ENCODE measurements at regions not wholly inside any gene's neighbourhood (a gene's known extent, or its start where the extent isn't known, plus 50 kb on each side); places are given as distances from the start of the nearest gene placed in this dataset.

DNA sequence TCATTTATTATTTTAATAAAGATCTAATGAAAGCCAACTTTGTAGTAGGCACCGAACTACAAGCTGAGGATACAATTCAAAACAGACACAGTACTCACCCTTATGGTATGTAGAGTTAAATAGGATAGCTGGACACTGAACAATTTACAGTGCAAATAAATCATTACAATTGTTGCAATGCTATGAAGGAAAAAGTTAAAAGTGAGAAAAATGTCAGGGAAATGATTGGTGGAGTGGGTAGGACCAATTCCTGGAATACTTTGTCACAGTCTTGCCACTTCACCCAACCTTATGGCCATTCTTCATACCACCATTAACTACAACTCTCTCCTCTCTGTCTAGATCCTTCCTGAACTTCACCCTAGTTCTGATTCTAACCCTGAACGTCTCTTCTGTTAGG, 70.1 kb upstream of the CCSER1 start:
- TF ChIP-seq, protein P1, sequence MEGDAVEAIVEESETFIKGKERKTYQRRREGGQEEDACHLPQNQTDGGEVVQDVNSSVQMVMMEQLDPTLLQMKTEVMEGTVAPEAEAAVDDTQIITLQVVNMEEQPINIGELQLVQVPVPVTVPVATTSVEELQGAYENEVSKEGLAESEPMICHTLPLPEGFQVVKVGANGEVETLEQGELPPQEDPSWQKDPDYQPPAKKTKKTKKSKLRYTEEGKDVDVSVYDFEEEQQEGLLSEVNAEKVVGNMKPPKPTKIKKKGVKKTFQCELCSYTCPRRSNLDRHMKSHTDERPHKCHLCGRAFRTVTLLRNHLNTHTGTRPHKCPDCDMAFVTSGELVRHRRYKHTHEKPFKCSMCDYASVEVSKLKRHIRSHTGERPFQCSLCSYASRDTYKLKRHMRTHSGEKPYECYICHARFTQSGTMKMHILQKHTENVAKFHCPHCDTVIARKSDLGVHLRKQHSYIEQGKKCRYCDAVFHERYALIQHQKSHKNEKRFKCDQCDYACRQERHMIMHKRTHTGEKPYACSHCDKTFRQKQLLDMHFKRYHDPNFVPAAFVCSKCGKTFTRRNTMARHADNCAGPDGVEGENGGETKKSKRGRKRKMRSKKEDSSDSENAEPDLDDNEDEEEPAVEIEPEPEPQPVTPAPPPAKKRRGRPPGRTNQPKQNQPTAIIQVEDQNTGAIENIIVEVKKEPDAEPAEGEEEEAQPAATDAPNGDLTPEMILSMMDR (IDR thresholded peaks at IDR 0.05), result no peak
- TF ChIP-seq POLR2A (IDR thresholded peaks at IDR 0.05), result no peak
